ENCODE measurements at regions not wholly inside any gene's neighbourhood (a gene's known extent, or its start where the extent isn't known, plus 50 kb on each side); places are given as distances from the start of the nearest gene placed in this dataset.

DNA sequence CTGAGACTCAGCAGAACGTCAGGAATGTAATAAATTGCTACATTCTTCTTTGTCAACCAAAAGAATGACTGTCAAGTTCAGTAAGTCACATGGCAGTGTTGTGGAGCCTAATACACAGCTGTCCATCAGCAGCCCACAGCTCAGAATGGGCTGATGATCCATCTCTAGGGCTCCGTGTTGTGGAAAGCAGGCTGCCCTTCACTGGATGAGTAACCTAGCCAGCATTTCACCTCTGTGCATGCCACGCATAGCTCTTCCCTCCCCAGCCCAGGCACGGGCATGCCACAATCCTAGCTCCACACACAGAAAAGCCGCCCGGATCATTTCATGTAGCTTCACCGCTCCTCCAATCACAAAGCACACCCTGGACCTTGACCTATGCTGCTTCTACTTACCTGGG, 878.0 kb upstream of the TMEM132C start:
- TF ChIP-seq, protein P1, sequence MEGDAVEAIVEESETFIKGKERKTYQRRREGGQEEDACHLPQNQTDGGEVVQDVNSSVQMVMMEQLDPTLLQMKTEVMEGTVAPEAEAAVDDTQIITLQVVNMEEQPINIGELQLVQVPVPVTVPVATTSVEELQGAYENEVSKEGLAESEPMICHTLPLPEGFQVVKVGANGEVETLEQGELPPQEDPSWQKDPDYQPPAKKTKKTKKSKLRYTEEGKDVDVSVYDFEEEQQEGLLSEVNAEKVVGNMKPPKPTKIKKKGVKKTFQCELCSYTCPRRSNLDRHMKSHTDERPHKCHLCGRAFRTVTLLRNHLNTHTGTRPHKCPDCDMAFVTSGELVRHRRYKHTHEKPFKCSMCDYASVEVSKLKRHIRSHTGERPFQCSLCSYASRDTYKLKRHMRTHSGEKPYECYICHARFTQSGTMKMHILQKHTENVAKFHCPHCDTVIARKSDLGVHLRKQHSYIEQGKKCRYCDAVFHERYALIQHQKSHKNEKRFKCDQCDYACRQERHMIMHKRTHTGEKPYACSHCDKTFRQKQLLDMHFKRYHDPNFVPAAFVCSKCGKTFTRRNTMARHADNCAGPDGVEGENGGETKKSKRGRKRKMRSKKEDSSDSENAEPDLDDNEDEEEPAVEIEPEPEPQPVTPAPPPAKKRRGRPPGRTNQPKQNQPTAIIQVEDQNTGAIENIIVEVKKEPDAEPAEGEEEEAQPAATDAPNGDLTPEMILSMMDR (conservative IDR thresholded peaks at IDR 0.05; ENCODE audit: low read depth in 2 of 2), result no peak
- TF ChIP-seq POLR2AphosphoS5 (IDR thresholded peaks at IDR 0.05; ENCODE audit: low read depth), result no peak
- TF ChIP-seq, protein P2, sequence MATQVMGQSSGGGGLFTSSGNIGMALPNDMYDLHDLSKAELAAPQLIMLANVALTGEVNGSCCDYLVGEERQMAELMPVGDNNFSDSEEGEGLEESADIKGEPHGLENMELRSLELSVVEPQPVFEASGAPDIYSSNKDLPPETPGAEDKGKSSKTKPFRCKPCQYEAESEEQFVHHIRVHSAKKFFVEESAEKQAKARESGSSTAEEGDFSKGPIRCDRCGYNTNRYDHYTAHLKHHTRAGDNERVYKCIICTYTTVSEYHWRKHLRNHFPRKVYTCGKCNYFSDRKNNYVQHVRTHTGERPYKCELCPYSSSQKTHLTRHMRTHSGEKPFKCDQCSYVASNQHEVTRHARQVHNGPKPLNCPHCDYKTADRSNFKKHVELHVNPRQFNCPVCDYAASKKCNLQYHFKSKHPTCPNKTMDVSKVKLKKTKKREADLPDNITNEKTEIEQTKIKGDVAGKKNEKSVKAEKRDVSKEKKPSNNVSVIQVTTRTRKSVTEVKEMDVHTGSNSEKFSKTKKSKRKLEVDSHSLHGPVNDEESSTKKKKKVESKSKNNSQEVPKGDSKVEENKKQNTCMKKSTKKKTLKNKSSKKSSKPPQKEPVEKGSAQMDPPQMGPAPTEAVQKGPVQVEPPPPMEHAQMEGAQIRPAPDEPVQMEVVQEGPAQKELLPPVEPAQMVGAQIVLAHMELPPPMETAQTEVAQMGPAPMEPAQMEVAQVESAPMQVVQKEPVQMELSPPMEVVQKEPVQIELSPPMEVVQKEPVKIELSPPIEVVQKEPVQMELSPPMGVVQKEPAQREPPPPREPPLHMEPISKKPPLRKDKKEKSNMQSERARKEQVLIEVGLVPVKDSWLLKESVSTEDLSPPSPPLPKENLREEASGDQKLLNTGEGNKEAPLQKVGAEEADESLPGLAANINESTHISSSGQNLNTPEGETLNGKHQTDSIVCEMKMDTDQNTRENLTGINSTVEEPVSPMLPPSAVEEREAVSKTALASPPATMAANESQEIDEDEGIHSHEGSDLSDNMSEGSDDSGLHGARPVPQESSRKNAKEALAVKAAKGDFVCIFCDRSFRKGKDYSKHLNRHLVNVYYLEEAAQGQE (IDR thresholded peaks at IDR 0.05; ENCODE audit: unreplicated experiment), result no peak
- no peak for TF ChIP-seq EZH2 (IDR thresholded peaks at IDR 0.05; ENCODE audit: low read depth, unreplicated experiment)
- TF ChIP-seq EZH2phosphoT487 (IDR thresholded peaks at IDR 0.05; ENCODE audit: unreplicated experiment), result no peak
- TF ChIP-seq STAT1 (IDR thresholded peaks at IDR 0.05; ENCODE audit: unreplicated experiment), result no peak
- no peak for TF ChIP-seq ZNF331 (CRISPR knock-in tag; IDR thresholded peaks at IDR 0.05; ENCODE audit: low read depth)
- no peak for TF ChIP-seq CREB1 (CRISPR knock-in tag; IDR thresholded peaks at IDR 0.05; ENCODE audit: low read depth)
- TF ChIP-seq JUNB (IDR thresholded peaks at IDR 0.05; ENCODE audit: unreplicated experiment), result no peak
- TF ChIP-seq NANOG (IDR thresholded peaks at IDR 0.05; ENCODE audit: borderline replicate concordance), result no peak
- TF ChIP-seq, protein P3, sequence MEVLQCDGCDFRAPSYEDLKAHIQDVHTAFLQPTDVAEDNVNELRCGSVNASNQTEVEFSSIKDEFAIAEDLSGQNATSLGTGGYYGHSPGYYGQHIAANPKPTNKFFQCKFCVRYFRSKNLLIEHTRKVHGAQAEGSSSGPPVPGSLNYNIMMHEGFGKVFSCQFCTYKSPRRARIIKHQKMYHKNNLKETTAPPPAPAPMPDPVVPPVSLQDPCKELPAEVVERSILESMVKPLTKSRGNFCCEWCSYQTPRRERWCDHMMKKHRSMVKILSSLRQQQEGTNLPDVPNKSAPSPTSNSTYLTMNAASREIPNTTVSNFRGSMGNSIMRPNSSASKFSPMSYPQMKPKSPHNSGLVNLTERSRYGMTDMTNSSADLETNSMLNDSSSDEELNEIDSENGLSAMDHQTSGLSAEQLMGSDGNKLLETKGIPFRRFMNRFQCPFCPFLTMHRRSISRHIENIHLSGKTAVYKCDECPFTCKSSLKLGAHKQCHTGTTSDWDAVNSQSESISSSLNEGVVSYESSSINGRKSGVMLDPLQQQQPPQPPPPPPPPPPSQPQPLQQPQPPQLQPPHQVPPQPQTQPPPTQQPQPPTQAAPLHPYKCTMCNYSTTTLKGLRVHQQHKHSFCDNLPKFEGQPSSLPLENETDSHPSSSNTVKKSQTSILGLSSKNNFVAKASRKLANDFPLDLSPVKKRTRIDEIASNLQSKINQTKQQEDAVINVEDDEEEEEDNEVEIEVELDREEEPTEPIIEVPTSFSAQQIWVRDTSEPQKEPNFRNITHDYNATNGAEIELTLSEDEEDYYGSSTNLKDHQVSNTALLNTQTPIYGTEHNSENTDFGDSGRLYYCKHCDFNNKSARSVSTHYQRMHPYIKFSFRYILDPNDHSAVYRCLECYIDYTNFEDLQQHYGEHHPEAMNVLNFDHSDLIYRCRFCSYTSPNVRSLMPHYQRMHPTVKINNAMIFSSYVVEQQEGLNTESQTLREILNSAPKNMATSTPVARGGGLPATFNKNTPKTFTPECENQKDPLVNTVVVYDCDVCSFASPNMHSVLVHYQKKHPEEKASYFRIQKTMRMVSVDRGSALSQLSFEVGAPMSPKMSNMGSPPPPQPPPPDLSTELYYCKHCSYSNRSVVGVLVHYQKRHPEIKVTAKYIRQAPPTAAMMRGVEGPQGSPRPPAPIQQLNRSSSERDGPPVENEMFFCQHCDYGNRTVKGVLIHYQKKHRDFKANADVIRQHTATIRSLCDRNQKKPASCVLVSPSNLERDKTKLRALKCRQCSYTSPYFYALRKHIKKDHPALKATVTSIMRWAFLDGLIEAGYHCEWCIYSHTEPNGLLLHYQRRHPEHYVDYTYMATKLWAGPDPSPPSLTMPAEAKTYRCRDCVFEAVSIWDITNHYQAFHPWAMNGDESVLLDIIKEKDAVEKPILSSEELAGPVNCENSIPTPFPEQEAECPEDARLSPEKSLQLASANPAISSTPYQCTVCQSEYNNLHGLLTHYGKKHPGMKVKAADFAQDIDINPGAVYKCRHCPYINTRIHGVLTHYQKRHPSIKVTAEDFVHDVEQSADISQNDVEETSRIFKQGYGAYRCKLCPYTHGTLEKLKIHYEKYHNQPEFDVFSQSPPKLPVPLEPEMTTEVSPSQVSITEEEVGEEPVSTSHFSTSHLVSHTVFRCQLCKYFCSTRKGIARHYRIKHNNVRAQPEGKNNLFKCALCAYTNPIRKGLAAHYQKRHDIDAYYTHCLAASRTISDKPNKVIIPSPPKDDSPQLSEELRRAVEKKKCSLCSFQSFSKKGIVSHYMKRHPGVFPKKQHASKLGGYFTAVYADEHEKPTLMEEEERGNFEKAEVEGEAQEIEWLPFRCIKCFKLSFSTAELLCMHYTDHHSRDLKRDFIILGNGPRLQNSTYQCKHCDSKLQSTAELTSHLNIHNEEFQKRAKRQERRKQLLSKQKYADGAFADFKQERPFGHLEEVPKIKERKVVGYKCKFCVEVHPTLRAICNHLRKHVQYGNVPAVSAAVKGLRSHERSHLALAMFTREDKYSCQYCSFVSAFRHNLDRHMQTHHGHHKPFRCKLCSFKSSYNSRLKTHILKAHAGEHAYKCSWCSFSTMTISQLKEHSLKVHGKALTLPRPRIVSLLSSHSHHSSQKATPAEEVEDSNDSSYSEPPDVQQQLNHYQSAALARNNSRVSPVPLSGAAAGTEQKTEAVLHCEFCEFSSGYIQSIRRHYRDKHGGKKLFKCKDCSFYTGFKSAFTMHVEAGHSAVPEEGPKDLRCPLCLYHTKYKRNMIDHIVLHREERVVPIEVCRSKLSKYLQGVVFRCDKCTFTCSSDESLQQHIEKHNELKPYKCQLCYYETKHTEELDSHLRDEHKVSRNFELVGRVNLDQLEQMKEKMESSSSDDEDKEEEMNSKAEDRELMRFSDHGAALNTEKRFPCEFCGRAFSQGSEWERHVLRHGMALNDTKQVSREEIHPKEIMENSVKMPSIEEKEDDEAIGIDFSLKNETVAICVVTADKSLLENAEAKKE (CRISPR knock-in tag; IDR thresholded peaks at IDR 0.05), result no peak
- no peak for TF ChIP-seq ZNF114 (CRISPR knock-in tag; IDR thresholded peaks at IDR 0.05)
- TF ChIP-seq, protein P4, sequence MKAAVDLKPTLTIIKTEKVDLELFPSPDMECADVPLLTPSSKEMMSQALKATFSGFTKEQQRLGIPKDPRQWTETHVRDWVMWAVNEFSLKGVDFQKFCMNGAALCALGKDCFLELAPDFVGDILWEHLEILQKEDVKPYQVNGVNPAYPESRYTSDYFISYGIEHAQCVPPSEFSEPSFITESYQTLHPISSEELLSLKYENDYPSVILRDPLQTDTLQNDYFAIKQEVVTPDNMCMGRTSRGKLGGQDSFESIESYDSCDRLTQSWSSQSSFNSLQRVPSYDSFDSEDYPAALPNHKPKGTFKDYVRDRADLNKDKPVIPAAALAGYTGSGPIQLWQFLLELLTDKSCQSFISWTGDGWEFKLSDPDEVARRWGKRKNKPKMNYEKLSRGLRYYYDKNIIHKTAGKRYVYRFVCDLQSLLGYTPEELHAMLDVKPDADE (IDR thresholded peaks at IDR 0.05), result no peak
